GM23248 (cell line): ENCODE measurements at regions not wholly inside any gene's neighbourhood (a gene's known extent, or its start where the extent isn't known, plus 50 kb on each side); places are given as distances from the start of the nearest gene placed in this dataset.
"Not testable (repeated sequence)": the region's sequence is repeated elsewhere in the genome, so short reads cannot be mapped to it uniquely, and the experiment has no call there.

Source experiments
- DNase-seq: peaks from one replicate; pipeline ENCODE4 v3.0.0-alpha.2; 2015
- H2AFZ ChIP-seq: fragments of 200-600 bp; sonication (generic); 2 replicates; pipeline ENCODE4 v1.6.1; 2016; ENCODE audit warnings: antibody characterized with exemption
- H3F3A ChIP-seq: fragments of 200-600 bp; sonication (generic); 2 replicates; pipeline ENCODE4 v1.6.1; 2016; ENCODE audit warnings: mild to moderate bottlenecking, antibody characterized with exemption, mixed run types; ENCODE audit not compliant: insufficient read depth
- H3K27ac ChIP-seq: fragments of 200-600 bp; sonication (generic); 2 replicates; pipeline ENCODE4 v1.5.1; 2016; ENCODE audit warnings: mild to moderate bottlenecking
- H3K27me3 ChIP-seq: fragments of 200-600 bp; sonication (generic); replicated peaks from 2 replicates; pipeline ENCODE4 v1.6.1; 2016; ENCODE audit warnings: mild to moderate bottlenecking; ENCODE audit not compliant: insufficient read depth
- H3K36me3 ChIP-seq: fragments of 200-600 bp; sonication (generic); 2 replicates; pipeline ENCODE4 v1.6.1; 2016; ENCODE audit warnings: low read depth, mild to moderate bottlenecking
- H3K4me1 ChIP-seq: fragments of 200-600 bp; sonication (generic); 2 replicates; pipeline ENCODE4 v1.6.1; 2016; ENCODE audit warnings: mild to moderate bottlenecking; ENCODE audit not compliant: insufficient read depth
- H3K4me2 ChIP-seq: fragments of 200-600 bp; sonication (generic); one replicate; pipeline ENCODE4 v1.6.1; 2016; ENCODE audit warnings: mild to moderate bottlenecking; ENCODE audit not compliant: unreplicated experiment
- H3K4me3 ChIP-seq: fragments of 200-600 bp; sonication (generic); 2 replicates; pipeline ENCODE4 v1.5.1; 2016; ENCODE audit warnings: mild to moderate bottlenecking
- H3K79me2 ChIP-seq: fragments of 200-600 bp; sonication (generic); 2 replicates; pipeline ENCODE4 v1.6.1; 2016; ENCODE audit warnings: mild to moderate bottlenecking; ENCODE audit not compliant: insufficient read depth
- H3K9ac ChIP-seq: fragments of 200-600 bp; sonication (generic); 2 replicates; pipeline ENCODE4 v1.6.1; 2016; ENCODE audit warnings: mild to moderate bottlenecking
- H3K9me2 ChIP-seq: fragments of 200-600 bp; sonication (generic); 2 replicates; pipeline ENCODE4 v1.6.1; 2016; ENCODE audit warnings: mixed run types, mild to moderate bottlenecking, moderate library complexity; ENCODE audit not compliant: insufficient read depth
- H3K9me3 ChIP-seq: fragments of 200-600 bp; sonication (generic); one replicate; pipeline ENCODE4 v1.6.1; 2017; ENCODE audit warnings: low read depth
- H4K20me1 ChIP-seq: fragments of 200-600 bp; sonication (generic); 2 replicates; pipeline ENCODE4 v1.6.0; 2016; ENCODE audit not compliant: insufficient read depth
- EZH2 ChIP-seq: fragments of 200-600 bp; sonication (generic); IDR thresholded peaks from 2 replicates; pipeline ENCODE4 v1.6.1; 2018; ENCODE audit warnings: antibody characterized with exemption, mild to moderate bottlenecking; ENCODE audit not compliant: insufficient read depth, poor library complexity, severe bottlenecking
- EZH2phosphoT487 ChIP-seq: fragments of 200-600 bp; sonication (generic); IDR thresholded peaks from 2 replicates; pipeline ENCODE4 v1.6.1; 2018; ENCODE audit warnings: antibody characterized with exemption, moderate library complexity, mild to moderate bottlenecking, low read depth; ENCODE audit not compliant: insufficient read depth
- WGBS, 2 experiments: methylation state at CpG; one replicate each; pipeline ENCODE4 v1.1.6; 2015 to 2017; ENCODE audit warnings: low lambda C conversion rate in 2 of 2, low coverage in 1 of 2; ENCODE audit errors: missing lambda C conversion rate in 2 of 2; 5-methylcytosine and 5-hydroxymethylcytosine counted together
- in situ Hi-C: fragments of 300-500 bp; cut with MboI; formaldehyde crosslinking; loops from 2 replicates; pipeline ENCODE4 v1.15.0; 2020

DNA sequence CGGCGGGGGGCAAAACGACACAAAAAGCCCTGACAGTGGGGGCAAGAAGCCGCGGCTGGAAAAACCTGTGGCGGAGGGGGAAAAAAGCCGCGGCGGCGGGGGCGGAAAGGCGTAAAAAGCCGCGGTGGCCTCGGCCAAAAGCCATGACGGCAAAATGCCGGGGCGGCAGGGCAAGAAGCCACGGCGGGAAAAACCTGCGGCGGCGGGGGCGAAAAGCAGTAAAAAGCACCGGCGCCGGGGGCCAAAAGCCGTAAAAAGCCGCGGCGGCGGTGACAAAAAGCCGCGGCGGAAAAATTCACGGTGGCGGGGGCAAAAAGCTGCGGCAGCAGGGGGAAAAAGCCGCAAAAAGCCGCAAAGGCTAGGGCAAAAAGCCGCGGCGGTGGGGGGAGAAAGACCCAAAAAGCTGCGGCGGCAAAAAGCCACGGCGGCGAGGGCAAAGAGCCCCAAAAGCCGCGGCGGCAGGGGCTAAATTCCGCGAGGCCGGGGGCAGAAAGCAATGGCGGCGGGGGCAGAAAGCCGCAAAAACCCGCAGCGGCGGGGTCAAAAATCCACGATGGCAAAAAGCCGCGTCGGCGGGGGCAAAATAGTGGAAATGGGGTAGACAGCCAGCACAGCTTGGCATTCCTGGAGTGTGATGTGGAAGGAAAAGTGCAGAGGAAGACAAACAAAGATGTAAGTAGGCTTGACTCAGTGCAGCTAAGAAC lies 167.5 kb upstream of the TP53TG3D start:
- in situ Hi-C loops, H3K36me3 ChIP-seq, H3K27ac ChIP-seq, H4K20me1 ChIP-seq, H3K9me2 ChIP-seq, H3K9me3 ChIP-seq, H3K27me3 ChIP-seq, H3K4me2 ChIP-seq, H3K4me1 ChIP-seq, H3F3A ChIP-seq, H3K79me2 ChIP-seq, H3K9ac ChIP-seq: not testable (repeated sequence)
- TF ChIP-seq EZH2, result peak; percentile 67
- DNase-seq, result peak; percentile 22
- WGBS, 2 experiments, result 13% methylated on average over 29 to 64 of the region's 65 CpGs
- H2AFZ ChIP-seq, result peak overlapping the region; percentile 56; the same call in 1 of the 2 replicates
- H3K4me3 ChIP-seq, result peak overlapping the region; percentile 47

GRCh38 chr16:32115562-32115961 lies 137.5 kb upstream of the TP53TG3D start:
- H3K9me3 ChIP-seq, DNase-seq, H3K27ac ChIP-seq, H3F3A ChIP-seq, H4K20me1 ChIP-seq, in situ Hi-C loops, H3K79me2 ChIP-seq, H2AFZ ChIP-seq, H3K36me3 ChIP-seq, H3K4me2 ChIP-seq, H3K9me2 ChIP-seq, H3K9ac ChIP-seq, H3K4me1 ChIP-seq, H3K27me3 ChIP-seq, H3K4me3 ChIP-seq: not testable (repeated sequence)
- WGBS, 2 experiments, result 6 to 16% methylated on average over 23 to 45 of the region's 45 CpGs

GRCh38 chr16:32116080-32116479 lies 137.0 kb upstream of the TP53TG3D start:
- H3K9me2 ChIP-seq, result 0 out of 2 replicates have a peak, but pooled peaks cover 6% of the 10 kb centered on the region
- H3K27ac ChIP-seq, result no peak overlapping the region
- H3F3A ChIP-seq, result no peaks in the 10 kb centered on the region
- no peaks in the 10 kb centered on the region for H3K36me3 ChIP-seq
- H3K9me3 ChIP-seq, result no peaks in the 10 kb centered on the region
- no peak overlapping the region; the same call in 1 of the 2 replicates for H3K9ac ChIP-seq
- H3K4me1 ChIP-seq, result no peaks in the 10 kb centered on the region
- peak overlapping the region; percentile 61 for H3K4me3 ChIP-seq
- in situ Hi-C loops, result no loop called here
- H4K20me1 ChIP-seq, result no peaks in the 10 kb centered on the region
- WGBS, 2 experiments, result 4% methylated on average over 19 to 52 of the region's 52 CpGs
- no peaks in the 10 kb centered on the region for H3K79me2 ChIP-seq
- peak; percentile 7 for DNase-seq
- peak overlapping the region; percentile 65; the same call in 1 of the 2 replicates for H2AFZ ChIP-seq
- H3K4me2 ChIP-seq, result peak overlapping the region; percentile 65
- TF ChIP-seq EZH2phosphoT487, result no peak
- TF ChIP-seq EZH2, result peak; percentile 87
- H3K27me3 ChIP-seq, result 0 out of 2 replicates have a peak, but pooled peaks cover 3% of the 10 kb centered on the region

DNA sequence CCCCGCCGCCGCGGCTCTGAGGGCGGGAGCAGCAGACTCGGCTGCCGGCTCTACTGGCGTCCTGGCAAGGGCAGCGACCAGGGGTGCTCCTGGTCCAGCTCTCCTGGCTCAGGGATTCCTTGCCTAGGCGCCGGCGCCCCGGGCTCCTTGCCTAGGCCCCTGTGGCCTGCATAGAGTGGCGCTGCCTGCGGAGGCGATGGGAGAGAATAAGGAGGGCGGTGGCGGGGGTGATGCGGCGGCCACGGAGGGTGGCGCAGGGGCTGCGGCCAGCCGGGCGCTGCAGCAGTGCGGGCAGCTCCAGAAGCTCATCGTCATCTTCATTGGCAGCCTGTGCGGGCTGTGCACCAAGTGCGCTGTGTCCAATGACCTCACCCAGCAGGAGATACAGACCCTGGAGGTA lies 136.6 kb upstream of the TP53TG3D start:
- H3K4me2 ChIP-seq, H3K9ac ChIP-seq, H3K9me2 ChIP-seq, H3F3A ChIP-seq, in situ Hi-C loops, H3K27ac ChIP-seq, H3K9me3 ChIP-seq, H3K79me2 ChIP-seq, H3K4me1 ChIP-seq, H3K36me3 ChIP-seq, H3K27me3 ChIP-seq, DNase-seq, H4K20me1 ChIP-seq: not testable (repeated sequence)
- WGBS, 2 experiments, result 20 to 29% methylated on average over 15 to 29 of the region's 29 CpGs
- peak overlapping the region; percentile 65; the same call in 1 of the 2 replicates for H2AFZ ChIP-seq
- peak overlapping the region; percentile 61 for H3K4me3 ChIP-seq

- H2AFZ ChIP-seq, DNase-seq, H3K4me2 ChIP-seq, H3K79me2 ChIP-seq, H3K4me3 ChIP-seq, H4K20me1 ChIP-seq, H3K9me2 ChIP-seq, H3K9ac ChIP-seq, H3K27ac ChIP-seq, H3K36me3 ChIP-seq, in situ Hi-C loops, H3K9me3 ChIP-seq, H3K27me3 ChIP-seq, H3F3A ChIP-seq, H3K4me1 ChIP-seq: not testable (repeated sequence)
- 15 to 44% methylated on average over 1 of the region's 1 CpG for WGBS, 2 experiments
These were observed 132.7 kb upstream of the TP53TG3D start for GRCh38 chr16:32120372-32120771.

DNA sequence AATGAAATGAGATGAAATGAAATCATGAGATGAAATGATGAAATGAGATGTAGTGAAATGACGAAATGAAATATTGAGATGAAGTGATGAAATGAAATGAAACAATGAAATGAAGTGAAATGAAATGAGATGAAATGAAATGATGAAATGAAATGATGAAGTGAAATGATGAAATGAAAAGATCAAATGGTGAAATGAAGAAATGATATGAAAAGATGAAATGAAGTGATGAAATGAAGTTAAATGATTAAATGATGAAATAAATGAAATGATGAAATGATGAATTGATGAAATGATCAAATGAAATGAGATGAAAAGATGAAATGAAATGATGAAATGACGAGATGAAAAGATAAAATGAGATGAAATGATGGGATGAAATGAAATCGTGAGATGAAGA lies 132.3 kb upstream of the TP53TG3D start:
- H3K9ac ChIP-seq, in situ Hi-C loops, H3K9me3 ChIP-seq, H3K27me3 ChIP-seq, H3K4me2 ChIP-seq, H3K9me2 ChIP-seq, H3K36me3 ChIP-seq, H3K79me2 ChIP-seq, H3K27ac ChIP-seq, H2AFZ ChIP-seq, DNase-seq, H3K4me1 ChIP-seq, H4K20me1 ChIP-seq, H3F3A ChIP-seq, H3K4me3 ChIP-seq: not testable (repeated sequence)
- WGBS, 2 experiments, result 43 to 59% methylated on average over 3 of the region's 3 CpGs

GRCh38 chr16:32121273-32121900 lies 131.7 kb upstream of the TP53TG3D start:
- H3K4me3 ChIP-seq, in situ Hi-C loops, H3K9me3 ChIP-seq, H3K4me1 ChIP-seq, H3F3A ChIP-seq, H3K36me3 ChIP-seq, H3K9ac ChIP-seq, H3K4me2 ChIP-seq, H3K27me3 ChIP-seq, H3K79me2 ChIP-seq, H2AFZ ChIP-seq, H3K27ac ChIP-seq, DNase-seq, H4K20me1 ChIP-seq, H3K9me2 ChIP-seq: not testable (repeated sequence)
- 53 to 67% methylated on average over 2 of the region's 2 CpGs for WGBS, 2 experiments
